ENCODE measurements at regions not wholly inside any gene's neighbourhood (a gene's known extent, or its start where the extent isn't known, plus 50 kb on each side); places are given as distances from the start of the nearest gene placed in this dataset.

DNA sequence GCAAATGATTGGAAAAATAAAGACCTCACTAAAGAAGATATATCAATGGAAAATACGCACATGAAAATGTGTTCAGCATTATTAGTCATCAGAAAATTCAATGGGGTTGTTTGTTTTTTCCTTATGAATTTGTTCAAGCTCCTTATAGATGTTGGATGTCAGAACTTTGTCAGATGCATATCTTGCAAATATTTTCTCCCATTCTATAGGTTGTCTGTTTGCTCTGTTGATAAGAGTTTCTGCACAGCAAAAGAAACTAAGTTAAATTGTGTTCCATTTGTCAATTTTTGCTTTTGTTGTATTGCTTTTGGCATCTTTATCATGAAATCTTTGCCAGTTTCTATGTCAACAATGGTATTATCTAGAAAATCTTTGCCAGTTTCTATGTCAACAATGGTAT is 633.9 kb upstream of the CHORDC1 start:
- Histone ChIP-seq H3K9me3 (ENCODE audit: low read length) (peaks cover 3% of the 10 kb centered on the region), H3K36me3 (ENCODE audit: insufficient read depth, low read length) (no peaks in the 10 kb centered on the region), H3K27ac (ENCODE audit: low read depth, low read length) (no peak overlapping the region), H3K4me1 (ENCODE audit: insufficient read depth, low read length) (no peaks in the 10 kb centered on the region), H3K4me3 (ENCODE audit: low read length) (no peak overlapping the region), H3K27me3 (ENCODE audit: insufficient read depth, low read length, poor library complexity, severe bottlenecking) (no peaks in the 10 kb centered on the region)
- no peaks in the 10 kb centered on the region for H3K4me1 Mint-ChIP-seq
- CTCF ChIA-PET = no interaction called here
- POLR2A ChIA-PET = no interaction called here
- no peaks in the 10 kb centered on the region for H3K36me3 Mint-ChIP-seq
- H3K9me3 Mint-ChIP-seq = peaks cover 4 to 25% (median 14%) of the 10 kb centered on the region in 5 donors
- H3K4me3 Mint-ChIP-seq = no peak overlapping the region
- no peak for DNase-seq
- no peaks in the 10 kb centered on the region for H3K27me3 Mint-ChIP-seq
- no peak overlapping the region for H3K27ac Mint-ChIP-seq

DNA sequence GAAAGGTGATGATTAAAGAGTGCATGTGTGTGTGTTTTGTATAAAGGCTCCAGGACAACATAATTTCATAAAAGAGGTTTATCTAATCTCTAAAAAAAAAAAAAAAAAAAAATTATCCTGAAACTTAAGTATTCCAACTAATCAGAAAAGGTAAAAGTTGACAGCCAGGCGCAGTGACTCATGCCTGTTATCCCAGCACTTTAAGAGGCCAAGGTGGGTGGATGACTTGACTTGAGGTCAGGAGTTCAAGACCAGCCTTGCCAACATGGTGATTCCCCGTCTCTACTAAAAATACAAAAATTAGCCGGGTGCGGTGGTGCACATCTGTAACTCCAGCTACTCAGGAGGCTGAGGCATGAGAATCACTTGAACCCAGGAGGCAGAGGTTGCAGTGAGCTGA is 632.7 kb upstream of the CHORDC1 start:
- Histone ChIP-seq H3K27me3 (ENCODE audit: insufficient read depth, low read length, poor library complexity, severe bottlenecking) (no peaks in the 10 kb centered on the region), H3K4me1 (ENCODE audit: insufficient read depth, low read length) (no peaks in the 10 kb centered on the region), H3K36me3 (ENCODE audit: insufficient read depth, low read length) (no peaks in the 10 kb centered on the region), H3K4me3 (ENCODE audit: low read length) (no peak overlapping the region), H3K9me3 (ENCODE audit: low read length) (peaks cover 3% of the 10 kb centered on the region), H3K27ac (ENCODE audit: low read depth, low read length) (no peak overlapping the region)
- DNase-seq = no peak
- no peaks in the 10 kb centered on the region for H3K4me1 Mint-ChIP-seq
- H3K36me3 Mint-ChIP-seq = no peaks in the 10 kb centered on the region
- H3K27me3 Mint-ChIP-seq = no peaks in the 10 kb centered on the region
- CTCF ChIA-PET = no interaction called here
- no peak overlapping the region for H3K4me3 Mint-ChIP-seq
- POLR2A ChIA-PET = no interaction called here
- H3K9me3 Mint-ChIP-seq = peaks cover 3 to 19% (median 11%) of the 10 kb centered on the region in 5 donors
- no peak overlapping the region for H3K27ac Mint-ChIP-seq

DNA sequence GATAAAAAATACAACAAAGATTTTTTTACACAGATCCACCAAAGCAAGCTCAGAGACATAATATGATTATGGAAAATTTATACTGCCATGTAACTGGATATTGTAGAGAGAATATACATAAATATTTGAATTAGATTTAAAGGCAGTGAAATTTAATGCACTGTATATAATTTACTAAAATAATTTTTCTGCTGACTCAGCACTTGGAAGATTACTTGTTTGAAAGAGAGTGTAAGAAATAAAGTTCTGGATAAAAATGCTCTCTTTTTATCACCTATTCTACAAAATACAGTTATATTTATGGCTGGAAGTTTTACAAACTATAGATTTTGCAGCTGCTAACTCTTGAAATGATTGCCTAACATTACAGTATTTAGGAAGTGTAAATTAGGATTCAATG is 628.3 kb upstream of the CHORDC1 start:
- ChIA-PET CTCF (no interaction called here), POLR2A (no interaction called here)
- Histone ChIP-seq H3K9me3 (ENCODE audit: low read length) (peaks cover 3% of the 10 kb centered on the region), H3K4me3 (ENCODE audit: low read length) (no peak overlapping the region), H3K27me3 (ENCODE audit: insufficient read depth, low read length, poor library complexity, severe bottlenecking) (no peaks in the 10 kb centered on the region), H3K4me1 (ENCODE audit: insufficient read depth, low read length) (no peaks in the 10 kb centered on the region), H3K27ac (ENCODE audit: low read depth, low read length) (no peak overlapping the region), H3K36me3 (ENCODE audit: insufficient read depth, low read length) (no peaks in the 10 kb centered on the region)
- Mint-ChIP-seq H3K9me3 (peaks cover 0 to 9% (median 4%) of the 10 kb centered on the region in 5 donors), H3K27ac (no peak overlapping the region), H3K36me3 (no peaks in the 10 kb centered on the region), H3K27me3 (no peaks in the 10 kb centered on the region), H3K4me3 (no peak overlapping the region), H3K4me1 (no peaks in the 10 kb centered on the region)
- no peak for DNase-seq

DNA sequence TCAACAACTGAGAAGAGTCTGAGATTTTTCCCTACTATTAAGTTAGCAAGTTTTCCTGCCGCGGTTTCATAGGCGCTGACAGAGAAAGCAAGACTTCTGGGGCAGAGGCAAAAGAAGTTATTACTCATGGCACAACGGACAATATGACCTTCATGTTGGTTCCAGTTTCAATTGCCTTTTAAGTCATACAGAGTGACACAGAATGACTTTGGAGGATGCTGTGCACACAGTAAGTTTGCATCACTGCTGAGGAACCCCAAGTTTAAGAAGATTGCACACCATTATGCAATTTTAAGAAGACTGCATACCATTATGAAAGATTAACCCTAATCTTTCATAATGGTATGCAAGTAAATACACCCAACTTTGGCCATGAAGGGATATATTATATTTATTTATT is 626.5 kb upstream of the CHORDC1 start:
- Mint-ChIP-seq H3K4me3 (no peak overlapping the region), H3K27me3 (no peaks in the 10 kb centered on the region), H3K27ac (no peak overlapping the region), H3K36me3 (no peaks in the 10 kb centered on the region), H3K4me1 (no peaks in the 10 kb centered on the region), H3K9me3 (peaks cover 0 to 9% (median 3%) of the 10 kb centered on the region in 5 donors)
- no peak overlapping the region for H3K4me3 ChIP-seq (ENCODE audit: low read length)
- POLR2A ChIA-PET = no interaction called here
- no peak overlapping the region for H3K27ac ChIP-seq (ENCODE audit: low read depth, low read length)
- no peaks in the 10 kb centered on the region for H3K36me3 ChIP-seq (ENCODE audit: insufficient read depth, low read length)
- no peak for DNase-seq
- H3K9me3 ChIP-seq (ENCODE audit: low read length) = peaks cover 3% of the 10 kb centered on the region
- H3K27me3 ChIP-seq (ENCODE audit: insufficient read depth, low read length, poor library complexity, severe bottlenecking) = no peaks in the 10 kb centered on the region
- no peaks in the 10 kb centered on the region for H3K4me1 ChIP-seq (ENCODE audit: insufficient read depth, low read length)
- CTCF ChIA-PET = no interaction called here

DNA sequence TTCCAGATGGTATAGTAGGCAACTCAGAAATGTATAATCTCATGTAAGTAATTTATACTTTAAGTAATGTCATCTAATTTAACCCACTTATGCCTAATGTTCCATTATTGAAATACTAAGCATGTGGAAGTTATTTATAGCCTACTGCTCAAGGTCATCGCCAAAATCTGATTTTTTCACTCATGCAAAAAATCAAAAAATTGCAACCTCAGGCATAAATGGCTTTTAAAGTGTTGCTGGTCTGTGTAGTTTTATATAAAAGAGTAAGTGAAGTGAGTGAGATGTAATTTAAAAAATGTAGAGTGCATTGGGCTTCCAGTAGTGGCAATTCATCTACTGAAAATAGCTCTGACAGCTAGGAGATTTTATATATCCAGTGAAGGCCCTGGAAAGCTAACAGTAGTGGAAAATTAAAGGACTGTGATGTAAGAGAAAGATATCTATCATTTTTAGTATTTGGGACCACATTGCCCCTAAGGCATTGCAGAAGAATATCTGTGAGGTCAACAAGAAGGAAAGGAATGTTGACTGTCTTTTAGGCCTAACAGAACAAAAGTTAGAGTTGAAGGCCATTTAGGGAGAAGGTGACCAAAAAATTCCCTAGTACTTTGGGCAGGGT is 624.5 kb upstream of the CHORDC1 start:
- H3K27me3 Mint-ChIP-seq = no peaks in the 10 kb centered on the region
- Histone ChIP-seq H3K27ac (ENCODE audit: low read depth, low read length) (no peak overlapping the region), H3K36me3 (ENCODE audit: insufficient read depth, low read length) (no peaks in the 10 kb centered on the region), H3K9me3 (ENCODE audit: low read length) (no peaks in the 10 kb centered on the region), H3K27me3 (ENCODE audit: insufficient read depth, low read length, poor library complexity, severe bottlenecking) (no peaks in the 10 kb centered on the region), H3K4me1 (ENCODE audit: insufficient read depth, low read length) (no peaks in the 10 kb centered on the region), H3K4me3 (ENCODE audit: low read length) (no peak overlapping the region)
- ChIA-PET POLR2A (no interaction called here), CTCF (no interaction called here)
- no peaks in the 10 kb centered on the region for H3K36me3 Mint-ChIP-seq
- H3K4me1 Mint-ChIP-seq = no peaks in the 10 kb centered on the region
- H3K27ac Mint-ChIP-seq = no peak overlapping the region
- no peak overlapping the region for H3K4me3 Mint-ChIP-seq
- H3K9me3 Mint-ChIP-seq = peaks cover 0 to 12% (median 3%) of the 10 kb centered on the region in 5 donors
- DNase-seq = no peak

DNA sequence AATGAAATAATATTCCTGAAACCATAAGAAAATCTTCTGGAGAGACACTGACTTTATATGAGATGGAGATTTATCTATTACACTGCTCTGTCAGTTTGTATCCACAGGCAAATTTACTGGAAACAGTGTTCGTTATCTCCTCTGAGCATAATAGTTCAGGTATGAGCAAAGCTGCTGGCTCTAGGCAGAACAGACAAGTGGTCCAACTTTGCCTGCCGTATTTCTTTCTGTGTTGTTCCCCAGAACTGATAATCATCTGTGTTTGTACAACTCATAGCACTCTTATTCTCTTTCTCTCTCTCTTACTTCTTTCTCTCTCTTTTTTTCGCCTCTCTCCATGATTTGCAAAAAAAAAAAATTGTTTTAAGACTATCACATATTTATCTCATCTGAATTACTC is 623.8 kb upstream of the CHORDC1 start:
- ChIA-PET POLR2A (no interaction called here), CTCF (no interaction called here)
- no peaks in the 10 kb centered on the region for H3K4me1 Mint-ChIP-seq
- Histone ChIP-seq H3K27me3 (ENCODE audit: insufficient read depth, low read length, poor library complexity, severe bottlenecking) (no peaks in the 10 kb centered on the region), H3K4me3 (ENCODE audit: low read length) (no peak overlapping the region), H3K36me3 (ENCODE audit: insufficient read depth, low read length) (no peaks in the 10 kb centered on the region), H3K4me1 (ENCODE audit: insufficient read depth, low read length) (no peaks in the 10 kb centered on the region), H3K27ac (ENCODE audit: low read depth, low read length) (no peak overlapping the region), H3K9me3 (ENCODE audit: low read length) (no peaks in the 10 kb centered on the region)
- peaks cover 0 to 19% (median 3%) of the 10 kb centered on the region in 5 donors for H3K9me3 Mint-ChIP-seq
- no peak for DNase-seq
- no peak overlapping the region for H3K4me3 Mint-ChIP-seq
- H3K27ac Mint-ChIP-seq = no peak overlapping the region
- H3K27me3 Mint-ChIP-seq = no peaks in the 10 kb centered on the region
- no peaks in the 10 kb centered on the region for H3K36me3 Mint-ChIP-seq

DNA sequence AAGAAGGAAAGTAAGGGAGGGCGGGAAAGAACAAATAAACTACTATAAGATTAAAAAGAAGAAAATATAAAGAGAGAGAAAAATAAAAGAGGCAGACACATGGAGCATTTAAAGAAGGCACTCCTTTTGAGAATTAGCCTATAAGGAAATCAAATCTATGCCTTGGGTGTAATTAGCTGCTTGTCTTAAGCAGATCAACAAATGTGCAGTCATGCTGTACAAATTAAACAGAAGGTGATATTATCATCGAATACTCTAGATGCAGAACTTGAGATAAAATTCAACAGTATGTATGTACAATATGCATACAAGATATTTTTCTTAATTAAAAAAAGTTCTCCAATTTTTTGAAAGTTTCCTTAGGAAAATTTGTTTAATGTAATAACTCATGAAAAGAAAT is 623.0 kb upstream of the CHORDC1 start:
- no peaks in the 10 kb centered on the region for H3K27me3 Mint-ChIP-seq
- H3K4me1 Mint-ChIP-seq = no peaks in the 10 kb centered on the region
- Histone ChIP-seq H3K36me3 (ENCODE audit: insufficient read depth, low read length) (no peaks in the 10 kb centered on the region), H3K9me3 (ENCODE audit: low read length) (no peaks in the 10 kb centered on the region), H3K27ac (ENCODE audit: low read depth, low read length) (no peak overlapping the region), H3K4me1 (ENCODE audit: insufficient read depth, low read length) (no peaks in the 10 kb centered on the region), H3K4me3 (ENCODE audit: low read length) (no peak overlapping the region), H3K27me3 (ENCODE audit: insufficient read depth, low read length, poor library complexity, severe bottlenecking) (no peaks in the 10 kb centered on the region)
- no peaks in the 10 kb centered on the region for H3K36me3 Mint-ChIP-seq
- ChIA-PET POLR2A (no interaction called here), CTCF (no interaction called here)
- peaks cover 0 to 19% (median 3%) of the 10 kb centered on the region in 5 donors for H3K9me3 Mint-ChIP-seq
- H3K4me3 Mint-ChIP-seq = no peak overlapping the region
- H3K27ac Mint-ChIP-seq = no peak overlapping the region
- no peak for DNase-seq

DNA sequence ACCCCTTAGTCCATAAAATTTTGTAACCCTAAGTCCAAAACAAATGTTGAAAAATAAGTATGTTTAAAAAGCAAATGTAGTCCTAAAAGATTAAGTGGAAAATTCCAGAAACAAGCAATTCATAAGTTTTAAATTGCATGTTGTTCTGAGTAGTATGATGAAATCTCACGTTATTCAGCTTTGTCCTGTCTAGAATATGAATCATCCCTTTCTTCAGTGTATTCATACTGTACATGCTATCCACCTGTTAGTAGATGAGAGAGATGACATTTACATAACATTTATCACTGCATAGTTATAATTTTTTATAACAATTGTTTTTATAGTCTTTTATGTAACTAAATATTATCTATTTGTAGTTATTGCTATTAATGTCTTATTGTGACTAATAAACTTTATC is 622.3 kb upstream of the CHORDC1 start:
- Mint-ChIP-seq H3K9me3 (peaks cover 1 to 19% (median 3%) of the 10 kb centered on the region in 5 donors), H3K4me3 (no peak overlapping the region), H3K27ac (no peak overlapping the region), H3K27me3 (no peaks in the 10 kb centered on the region), H3K4me1 (no peaks in the 10 kb centered on the region), H3K36me3 (no peaks in the 10 kb centered on the region)
- H3K4me1 ChIP-seq (ENCODE audit: insufficient read depth, low read length) = no peaks in the 10 kb centered on the region
- H3K27me3 ChIP-seq (ENCODE audit: insufficient read depth, low read length, poor library complexity, severe bottlenecking) = no peaks in the 10 kb centered on the region
- DNase-seq = no peak
- H3K4me3 ChIP-seq (ENCODE audit: low read length) = no peak overlapping the region
- ChIA-PET POLR2A (no interaction called here), CTCF (no interaction called here)
- H3K27ac ChIP-seq (ENCODE audit: low read depth, low read length) = no peak overlapping the region
- H3K9me3 ChIP-seq (ENCODE audit: low read length) = no peaks in the 10 kb centered on the region
- no peaks in the 10 kb centered on the region for H3K36me3 ChIP-seq (ENCODE audit: insufficient read depth, low read length)

DNA sequence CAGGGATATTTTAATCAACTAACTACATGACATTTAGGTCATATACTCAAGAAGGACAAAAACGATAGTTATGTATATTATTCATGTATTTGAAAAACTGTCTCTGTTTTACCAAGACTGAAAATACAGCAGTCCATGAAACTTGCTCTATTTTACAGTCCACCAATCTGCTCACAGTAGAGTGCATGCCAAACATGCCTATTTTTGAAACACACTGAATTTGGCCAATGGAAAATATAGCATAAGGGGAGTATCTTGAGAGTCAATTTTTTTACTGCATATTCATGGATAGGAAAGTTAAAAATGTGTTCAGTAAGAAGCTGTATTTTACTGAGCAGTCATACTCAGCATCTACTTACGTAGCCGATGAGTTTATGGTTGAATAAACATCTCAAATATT is 621.2 kb upstream of the CHORDC1 start:
- H3K27me3 Mint-ChIP-seq = no peaks in the 10 kb centered on the region
- Histone ChIP-seq H3K36me3 (ENCODE audit: insufficient read depth, low read length) (no peaks in the 10 kb centered on the region), H3K4me1 (ENCODE audit: insufficient read depth, low read length) (no peaks in the 10 kb centered on the region), H3K27ac (ENCODE audit: low read depth, low read length) (no peak overlapping the region), H3K4me3 (ENCODE audit: low read length) (no peak overlapping the region), H3K9me3 (ENCODE audit: low read length) (no peaks in the 10 kb centered on the region), H3K27me3 (ENCODE audit: insufficient read depth, low read length, poor library complexity, severe bottlenecking) (no peaks in the 10 kb centered on the region)
- no peak overlapping the region for H3K4me3 Mint-ChIP-seq
- CTCF ChIA-PET = no interaction called here
- peaks cover 1 to 17% (median 3%) of the 10 kb centered on the region in 5 donors for H3K9me3 Mint-ChIP-seq
- POLR2A ChIA-PET = no interaction called here
- H3K4me1 Mint-ChIP-seq = no peaks in the 10 kb centered on the region
- no peaks in the 10 kb centered on the region for H3K36me3 Mint-ChIP-seq
- no peak overlapping the region for H3K27ac Mint-ChIP-seq
- no peak for DNase-seq

Data from CD8-positive, alpha-beta memory T cell (primary cell).